ENCODE measurements at regions not wholly inside any gene's neighbourhood (a gene's known extent, or its start where the extent isn't known, plus 50 kb on each side); places are given as distances from the start of the nearest gene placed in this dataset.

DNA sequence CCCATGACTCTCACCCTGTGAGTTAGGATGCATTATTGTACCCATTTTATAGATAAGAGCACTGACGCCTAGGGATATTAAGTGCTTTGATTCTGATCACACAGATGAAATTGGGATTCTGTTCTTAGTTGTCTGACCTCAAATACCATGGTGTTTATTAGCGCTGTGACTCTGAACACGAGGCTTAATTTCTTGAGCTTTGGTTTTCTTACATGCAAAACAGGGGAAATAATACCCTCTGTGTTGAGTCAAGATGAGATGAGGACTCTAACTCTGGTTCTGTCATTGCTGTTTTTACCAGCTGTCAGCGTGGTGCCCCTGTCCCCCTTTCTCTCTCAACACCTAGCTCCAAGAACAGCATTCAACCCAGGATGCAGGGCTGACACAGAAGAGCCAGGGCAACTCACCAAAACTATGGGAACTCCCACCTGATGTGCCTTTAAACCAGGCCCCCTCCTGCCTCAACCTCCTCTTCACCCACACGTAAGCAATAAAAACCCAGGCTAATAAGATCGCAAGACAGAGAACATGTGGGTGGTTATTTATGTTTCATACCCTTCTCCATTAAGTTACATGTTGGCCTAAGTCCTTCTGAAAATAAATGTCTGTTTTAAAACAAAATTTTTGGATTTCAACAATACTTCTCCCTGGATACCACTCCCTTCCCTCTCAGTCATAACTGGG lies 100.1 kb upstream of the SPATA12 start:
- no peak for DNase-seq (ENCODE audit: low spot score)
- no peak overlapping the region for H3K27ac ChIP-seq
- TF ChIP-seq CTCF (IDR thresholded peaks at IDR 0.05): no peak
- H3K4me3 ChIP-seq: no peak overlapping the region

DNA sequence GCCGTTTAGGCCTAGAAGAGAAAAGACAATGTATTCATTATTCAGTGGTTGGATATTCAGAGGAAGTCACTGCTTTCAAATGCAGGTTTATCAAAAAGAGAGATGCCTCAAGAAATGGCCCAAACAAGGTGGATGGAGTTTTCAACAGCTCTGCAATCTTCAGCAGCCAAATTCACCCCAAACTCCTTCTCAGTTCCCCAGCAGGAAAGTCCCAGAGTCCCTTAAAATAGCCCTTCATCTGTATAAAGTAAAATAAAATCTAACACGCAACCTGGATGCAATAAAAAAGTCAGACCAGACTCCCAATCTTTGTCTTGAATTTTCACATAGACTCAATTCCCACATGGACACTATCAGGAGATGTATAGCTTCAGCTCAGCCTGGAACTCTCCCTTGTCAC lies 101.6 kb upstream of the SPATA12 start:
- H3K4me3 ChIP-seq: no peak overlapping the region
- no peak for DNase-seq (ENCODE audit: low spot score)
- no peak for TF ChIP-seq CTCF (IDR thresholded peaks at IDR 0.05)
- no peak overlapping the region for H3K27ac ChIP-seq

- TF ChIP-seq CTCF (IDR thresholded peaks at IDR 0.05): no peak
- Histone ChIP-seq H3K4me3 (no peak overlapping the region), H3K27ac (no peak overlapping the region)
- DNase-seq (ENCODE audit: low spot score): no peak
Measured at GRCh38 chr3:56957522-56957921, 102.9 kb upstream of the SPATA12 start.

DNA sequence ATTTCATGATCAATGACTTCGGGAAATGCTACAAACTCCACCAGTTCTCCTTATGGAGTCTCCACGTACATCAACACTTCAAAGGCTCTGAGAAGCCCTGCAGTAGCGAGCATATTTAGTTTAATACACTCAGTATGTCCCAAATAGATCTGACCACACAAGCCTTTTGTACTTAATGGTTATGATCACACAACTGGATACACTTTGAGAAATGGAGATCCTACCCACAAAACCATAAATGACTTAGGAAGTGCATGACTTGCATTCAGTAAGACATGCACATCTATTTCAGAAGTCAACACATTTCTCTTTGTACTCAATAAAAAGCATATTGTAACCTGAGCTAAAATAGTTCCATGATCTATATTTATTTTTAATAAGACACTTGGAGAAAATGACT lies 103.6 kb upstream of the SPATA12 start:
- H3K4me3 ChIP-seq: no peak overlapping the region
- no peak for DNase-seq (ENCODE audit: low spot score)
- H3K27ac ChIP-seq: no peak overlapping the region
- TF ChIP-seq CTCF (IDR thresholded peaks at IDR 0.05): no peak

DNA sequence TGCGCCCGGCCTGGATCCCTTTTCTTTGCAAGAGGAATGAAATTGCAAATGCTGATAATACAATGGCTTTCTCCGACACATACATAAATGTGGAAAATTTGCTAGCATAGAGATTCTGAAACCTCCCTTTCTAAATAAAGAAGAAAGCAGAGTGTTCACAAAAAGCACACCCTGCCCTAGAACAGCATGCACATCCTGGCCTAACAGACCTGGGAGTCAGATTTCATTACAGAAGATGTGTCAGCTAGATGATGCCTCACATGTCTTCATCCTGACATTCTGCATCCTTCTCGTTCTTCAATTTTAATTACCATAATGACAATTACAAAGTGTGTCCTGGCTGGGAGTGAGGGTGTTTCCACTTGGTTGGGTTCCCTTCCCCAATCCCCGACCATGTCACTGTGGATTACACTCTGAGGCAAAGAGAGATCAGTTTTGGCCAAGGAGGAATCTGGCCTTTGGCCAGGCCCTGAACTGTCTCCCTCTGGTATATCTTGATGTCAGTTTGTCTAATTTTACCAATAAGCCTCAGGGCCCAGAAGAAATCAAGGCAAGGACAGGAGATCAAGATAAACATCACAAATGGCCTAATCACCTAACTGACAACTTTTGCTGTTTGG lies 104.9 kb upstream of the SPATA12 start:
- DNase-seq (ENCODE audit: low spot score): no peak
- TF ChIP-seq CTCF (IDR thresholded peaks at IDR 0.05): no peak
- Histone ChIP-seq H3K27ac (no peak overlapping the region), H3K4me3 (no peak overlapping the region)

DNA sequence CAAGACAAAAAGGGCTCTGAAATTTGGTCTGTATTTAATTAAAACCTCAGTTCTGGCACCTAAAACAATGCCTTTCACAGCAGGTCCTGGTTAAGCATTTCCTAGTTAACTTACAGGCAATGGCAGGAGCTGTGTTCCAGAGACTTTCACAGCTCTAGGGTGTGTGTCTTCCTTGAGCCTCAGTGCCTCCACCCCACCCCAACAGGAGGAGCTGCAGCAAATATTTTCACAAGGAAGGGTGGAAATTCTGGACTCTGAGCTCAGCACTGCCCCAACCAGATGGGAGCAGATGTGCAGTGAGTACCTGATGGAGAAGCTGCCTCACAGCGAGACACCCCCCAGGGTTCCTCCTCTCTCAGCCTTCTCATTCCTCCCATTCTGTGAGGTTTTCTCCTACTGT lies 106.3 kb upstream of the SPATA12 start:
- DNase-seq (ENCODE audit: low spot score): no peak
- no peak for TF ChIP-seq CTCF (IDR thresholded peaks at IDR 0.05)
- H3K27ac ChIP-seq: no peak overlapping the region

DNA sequence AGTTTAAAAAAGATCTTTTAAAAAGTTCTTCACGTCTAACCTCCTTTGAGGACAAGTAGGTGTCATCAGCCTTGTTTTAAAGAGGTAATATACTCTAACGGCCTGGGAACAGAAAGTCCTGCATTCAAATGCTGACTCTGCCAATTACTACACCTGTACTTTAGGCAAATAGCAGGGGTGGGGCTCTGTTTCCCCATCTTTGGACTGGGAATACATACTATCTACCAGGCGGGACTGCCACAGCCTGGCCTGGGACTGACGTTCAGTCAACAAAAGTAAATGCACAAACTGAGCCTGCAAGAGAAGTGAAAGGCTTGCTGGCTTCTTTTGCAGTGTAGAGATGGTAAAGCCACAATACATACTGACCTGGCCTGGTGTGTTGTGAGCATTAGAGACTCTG lies 107.6 kb upstream of the SPATA12 start:
- H3K27ac ChIP-seq: no peak overlapping the region
- DNase-seq (ENCODE audit: low spot score): no peak
- no peak for TF ChIP-seq CTCF (IDR thresholded peaks at IDR 0.05)
- no peak overlapping the region for H3K4me3 ChIP-seq

More for the DNA sequence above, 106.3 kb upstream of the SPATA12 start:
- no peak overlapping the region for H3K4me3 ChIP-seq
